ENCODE measurements at regions not wholly inside any gene's neighbourhood (a gene's known extent, or its start where the extent isn't known, plus 50 kb on each side); places are given as distances from the start of the nearest gene placed in this dataset.

GRCh38 chr20:23269954-23270353 lies 80.6 kb upstream of the NXT1 start:
- no peaks in the 10 kb centered on the region for H3K36me3 ChIP-seq (ENCODE audit: insufficient read depth)
- no peaks in the 10 kb centered on the region for H3K4me1 ChIP-seq (ENCODE audit: insufficient read depth)
- H3K4me3 ChIP-seq (ENCODE audit: low read depth, low read length) = no peak overlapping the region
- 70% methylated on average over 5 of the region's 5 CpGs for WGBS
- peak overlapping the region; percentile 11 for H3K27ac ChIP-seq (ENCODE audit: low read depth)
- DNase-seq (ENCODE audit: extremely low spot score) = no peak

- no peak for DNase-seq (ENCODE audit: extremely low spot score)
- Histone ChIP-seq H3K4me1 (ENCODE audit: insufficient read depth) (no peaks in the 10 kb centered on the region), H3K36me3 (ENCODE audit: insufficient read depth) (no peaks in the 10 kb centered on the region), H3K4me3 (ENCODE audit: low read depth, low read length) (no peak overlapping the region), H3K27ac (ENCODE audit: low read depth) (no peak overlapping the region)
- 84% methylated on average over 4 of the region's 4 CpGs for WGBS
Measured at GRCh38 chr20:23268792-23269354, 81.7 kb upstream of the NXT1 start.

DNA sequence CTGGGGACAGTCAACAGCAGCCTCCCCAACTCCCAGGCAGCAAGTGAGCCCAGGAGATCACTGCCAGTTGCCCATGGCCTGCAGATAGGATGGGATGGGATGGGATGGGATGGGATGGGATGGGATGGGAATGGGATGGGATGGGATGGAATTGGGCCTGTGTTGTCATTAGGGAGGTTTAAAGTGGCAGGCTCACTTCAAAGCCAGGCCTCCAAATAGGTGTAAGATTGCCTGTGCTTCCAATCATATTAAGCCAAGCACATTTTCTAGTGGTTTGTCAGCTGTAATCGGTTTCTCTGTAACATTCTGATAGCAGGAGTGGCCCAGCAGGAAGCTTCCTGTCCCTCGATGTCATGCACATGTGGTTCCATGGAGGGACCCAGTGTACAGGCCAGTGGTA lies 82.7 kb upstream of the NXT1 start:
- Histone ChIP-seq H3K36me3 (ENCODE audit: insufficient read depth) (no peaks in the 10 kb centered on the region), H3K4me1 (ENCODE audit: insufficient read depth) (no peaks in the 10 kb centered on the region), H3K27ac (ENCODE audit: low read depth) (no peak overlapping the region), H3K4me3 (ENCODE audit: low read depth, low read length) (no peak overlapping the region)
- WGBS = 95% methylated on average over 2 of the region's 2 CpGs
- DNase-seq (ENCODE audit: extremely low spot score) = no peak

DNA sequence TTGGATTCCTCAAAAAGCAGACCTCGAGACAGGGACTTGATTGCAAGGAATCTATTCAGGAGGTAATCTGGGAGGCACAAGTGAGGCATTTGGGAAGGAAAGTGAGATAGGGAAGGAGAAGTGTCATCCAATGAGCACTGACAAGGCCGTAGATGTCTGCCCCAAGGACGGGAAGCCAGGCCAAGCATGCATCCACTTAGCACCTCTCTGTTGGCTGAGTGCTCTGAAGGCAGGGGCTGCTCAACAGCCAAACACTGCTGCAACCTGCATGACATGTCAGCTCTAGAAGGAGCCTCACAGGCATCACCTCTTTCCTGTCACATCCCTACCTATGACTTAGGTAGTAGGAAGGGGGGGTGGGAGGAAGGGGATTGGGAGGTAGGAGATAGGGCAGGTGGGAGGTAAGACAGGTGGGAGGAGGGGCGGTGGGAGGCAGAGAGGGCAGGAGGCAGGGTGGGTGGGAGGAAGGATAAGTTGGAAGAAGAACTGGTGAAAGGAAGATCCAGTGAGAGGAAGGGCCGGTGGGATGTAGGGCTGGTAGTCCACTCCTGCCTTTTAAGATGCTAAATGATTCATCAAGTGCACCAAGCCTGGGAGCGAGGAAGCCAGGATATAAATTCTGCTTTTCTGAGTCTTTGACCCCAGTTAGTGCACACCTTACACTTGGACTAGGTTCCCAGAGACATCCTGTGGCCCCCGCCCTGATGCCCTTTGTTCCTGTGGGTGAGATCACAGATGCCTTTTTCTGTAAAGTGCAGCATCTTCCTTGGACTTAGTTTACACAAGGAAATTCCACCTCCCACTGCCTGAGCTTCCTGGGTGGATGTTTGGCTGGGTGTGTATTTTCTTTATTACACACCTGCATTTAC lies 83.8 kb upstream of the NXT1 start:
- H3K36me3 ChIP-seq (ENCODE audit: insufficient read depth) = no peaks in the 10 kb centered on the region
- H3K4me3 ChIP-seq (ENCODE audit: low read depth, low read length) = no peak overlapping the region
- DNase-seq (ENCODE audit: extremely low spot score) = no peak
- 80% methylated on average over 7 of the region's 7 CpGs for WGBS
- H3K27ac ChIP-seq (ENCODE audit: low read depth) = no peak overlapping the region
- H3K4me1 ChIP-seq (ENCODE audit: insufficient read depth) = no peaks in the 10 kb centered on the region

GRCh38 chr20:23265226-23265625 lies 85.4 kb upstream of the NXT1 start:
- no peak for DNase-seq (ENCODE audit: extremely low spot score)
- no peaks in the 10 kb centered on the region for H3K4me1 ChIP-seq (ENCODE audit: insufficient read depth)
- H3K36me3 ChIP-seq (ENCODE audit: insufficient read depth) = no peaks in the 10 kb centered on the region
- H3K27ac ChIP-seq (ENCODE audit: low read depth) = no peak overlapping the region
- H3K4me3 ChIP-seq (ENCODE audit: low read depth, low read length) = no peak overlapping the region
- whole genome bisulfite sequencing = 83% methylated on average over 8 of the region's 8 CpGs

- Histone ChIP-seq H3K4me1 (ENCODE audit: insufficient read depth) (no peaks in the 10 kb centered on the region), H3K4me3 (ENCODE audit: low read depth, low read length) (no peak overlapping the region), H3K27ac (ENCODE audit: low read depth) (no peak overlapping the region), H3K36me3 (ENCODE audit: insufficient read depth) (no peaks in the 10 kb centered on the region)
- WGBS = 93% methylated on average over 4 of the region's 4 CpGs
- no peak for DNase-seq (ENCODE audit: extremely low spot score)
Measured at GRCh38 chr20:23264545-23264944, 86.0 kb upstream of the NXT1 start.

DNA sequence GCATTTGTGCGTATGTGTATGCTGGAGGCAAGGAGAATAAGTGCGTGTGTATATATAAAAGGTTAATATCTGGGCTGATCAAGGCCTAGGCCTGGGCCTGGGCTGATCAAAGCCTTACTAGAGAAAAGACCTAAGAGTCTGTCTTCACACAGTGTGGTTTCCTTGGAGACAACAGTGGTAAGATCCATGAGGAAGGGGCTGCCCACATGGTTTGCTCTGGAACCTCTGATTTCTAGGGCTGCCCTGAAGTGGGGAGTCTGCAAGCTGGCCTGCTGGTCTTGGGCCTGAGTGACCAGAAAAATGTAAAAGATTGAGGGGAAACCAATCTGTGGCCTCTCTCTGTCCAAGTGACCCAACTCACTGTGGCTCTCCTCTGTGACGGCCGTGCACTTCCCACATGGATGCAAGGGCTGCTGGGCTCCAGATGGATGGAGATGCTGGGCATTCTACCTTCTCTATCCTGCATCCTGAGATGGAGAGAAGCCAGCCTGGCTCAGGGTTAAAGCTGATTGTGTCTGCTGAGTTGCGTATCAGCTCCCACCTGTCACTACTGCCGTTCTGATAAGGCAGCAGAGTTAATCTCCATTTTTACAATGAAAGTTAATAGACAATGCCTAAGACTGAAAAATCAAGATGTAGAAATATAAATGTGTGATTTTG lies 90.3 kb upstream of the NXT1 start:
- Histone ChIP-seq H3K4me1 (ENCODE audit: insufficient read depth) (no peaks in the 10 kb centered on the region), H3K36me3 (ENCODE audit: insufficient read depth) (no peaks in the 10 kb centered on the region), H3K27ac (ENCODE audit: low read depth) (no peak overlapping the region), H3K4me3 (ENCODE audit: low read depth, low read length) (no peak overlapping the region)
- DNase-seq (ENCODE audit: extremely low spot score) = no peak
- WGBS = 81% methylated on average over 6 of the region's 6 CpGs

DNA sequence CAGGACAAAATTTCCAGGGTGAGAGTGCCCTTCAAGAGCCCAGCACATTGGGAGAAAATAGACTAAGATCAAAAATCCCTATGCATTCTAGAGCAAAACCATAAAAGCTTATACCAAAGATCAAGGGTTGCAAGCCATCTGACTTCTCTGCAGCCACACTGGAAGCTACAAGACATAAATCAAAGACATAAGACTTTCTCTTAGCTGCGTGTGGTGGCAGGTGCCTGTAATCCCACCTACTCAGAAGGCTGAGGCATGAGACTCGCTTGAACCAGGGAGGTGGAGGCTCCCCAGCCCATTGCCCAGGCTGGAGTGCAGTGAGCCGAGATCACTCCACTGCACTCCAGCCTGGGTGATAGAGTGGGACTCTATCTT lies 91.9 kb upstream of the NXT1 start:
- no peak for DNase-seq (ENCODE audit: extremely low spot score)
- H3K27ac ChIP-seq (ENCODE audit: low read depth) = no peak overlapping the region
- no peak overlapping the region for H3K4me3 ChIP-seq (ENCODE audit: low read depth, low read length)
- WGBS = 78% methylated on average over 3 of the region's 3 CpGs
- no peaks in the 10 kb centered on the region for H3K36me3 ChIP-seq (ENCODE audit: insufficient read depth)
- H3K4me1 ChIP-seq (ENCODE audit: insufficient read depth) = no peaks in the 10 kb centered on the region

DNA sequence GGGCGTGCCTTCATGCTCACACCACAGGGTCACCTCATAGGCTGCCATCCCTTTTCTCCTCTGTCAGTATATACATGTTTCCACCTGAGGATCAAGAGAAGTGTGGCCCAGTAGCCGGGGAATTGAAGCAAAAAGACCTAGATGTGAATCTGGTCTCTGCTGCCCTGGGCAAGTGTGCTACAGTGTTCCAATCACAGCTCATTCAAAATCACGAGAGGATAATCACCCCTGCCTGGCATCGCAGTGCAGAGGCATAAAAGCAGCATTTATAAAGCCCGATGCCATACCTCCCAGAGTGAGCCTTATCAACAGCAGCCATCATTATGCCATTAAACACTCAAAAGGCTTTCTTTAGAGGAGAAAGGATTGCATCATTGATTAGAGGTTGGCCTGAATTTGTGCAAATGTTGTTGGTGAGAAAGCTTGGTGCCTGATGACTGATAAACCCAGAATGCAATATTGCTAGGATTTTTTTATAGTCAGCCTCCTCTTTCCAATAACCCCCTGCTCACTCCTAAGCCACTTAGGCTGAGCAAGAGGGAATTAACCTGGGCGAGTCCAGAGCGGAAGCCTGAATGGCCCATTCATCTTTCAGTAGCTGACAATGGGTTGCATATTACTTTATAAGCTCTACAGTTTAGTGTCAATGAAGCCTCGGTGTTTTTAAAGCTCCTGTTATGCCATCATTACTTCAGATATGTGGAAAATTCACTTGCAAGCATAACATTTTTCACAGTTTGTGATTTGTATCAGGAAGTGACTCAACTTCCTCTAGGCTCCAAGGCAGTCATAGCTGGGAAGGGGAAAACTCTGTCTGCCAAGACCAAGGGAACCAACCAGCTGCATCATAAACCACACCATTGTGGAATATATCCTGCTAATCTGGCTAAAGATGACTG lies 92.5 kb upstream of the NXT1 start:
- no peak overlapping the region for H3K27ac ChIP-seq (ENCODE audit: low read depth)
- H3K4me1 ChIP-seq (ENCODE audit: insufficient read depth) = no peaks in the 10 kb centered on the region
- peak; percentile 25 for DNase-seq (ENCODE audit: extremely low spot score)
- H3K36me3 ChIP-seq (ENCODE audit: insufficient read depth) = no peaks in the 10 kb centered on the region
- 68% methylated on average over 8 of the region's 8 CpGs for WGBS
- no peak overlapping the region for H3K4me3 ChIP-seq (ENCODE audit: low read depth, low read length)

DNA sequence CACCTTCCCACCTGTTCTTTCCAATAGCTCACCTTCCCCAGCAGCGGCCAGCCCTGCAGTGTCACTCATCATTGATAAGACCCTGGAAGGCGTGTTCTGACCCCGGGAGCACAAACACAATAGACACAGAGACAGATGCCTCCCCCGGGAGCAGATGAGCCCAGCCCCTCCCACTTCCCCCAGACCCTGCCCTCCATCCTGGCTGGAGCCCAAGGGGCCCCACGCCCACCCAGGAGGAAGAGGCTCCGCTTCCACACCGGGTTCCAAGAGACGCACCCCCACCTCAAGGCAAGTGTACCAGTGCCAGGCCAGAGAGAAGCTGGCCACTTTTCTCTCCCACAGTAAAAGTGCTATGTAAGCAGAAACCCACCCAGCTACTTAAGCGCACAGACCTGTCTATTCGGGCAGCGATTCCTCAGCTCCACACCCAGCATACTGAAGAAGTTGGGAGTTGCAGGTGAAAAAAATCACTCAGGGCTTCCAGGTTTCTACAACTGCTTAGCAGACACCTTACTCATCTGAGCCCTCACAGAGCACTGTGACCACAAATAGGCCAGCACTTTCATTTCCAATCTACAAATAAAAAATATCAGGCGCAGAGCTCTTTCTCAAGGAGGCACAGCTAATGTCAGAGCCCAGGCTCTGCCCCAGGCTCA lies 93.4 kb upstream of the NXT1 start:
- H3K4me1 ChIP-seq (ENCODE audit: insufficient read depth) = no peaks in the 10 kb centered on the region
- H3K36me3 ChIP-seq (ENCODE audit: insufficient read depth) = no peaks in the 10 kb centered on the region
- no peak overlapping the region for H3K4me3 ChIP-seq (ENCODE audit: low read depth, low read length)
- 60% methylated on average over 12 of the region's 12 CpGs for WGBS
- no peak overlapping the region for H3K27ac ChIP-seq (ENCODE audit: low read depth)
- DNase-seq (ENCODE audit: extremely low spot score) = no peak

DNA sequence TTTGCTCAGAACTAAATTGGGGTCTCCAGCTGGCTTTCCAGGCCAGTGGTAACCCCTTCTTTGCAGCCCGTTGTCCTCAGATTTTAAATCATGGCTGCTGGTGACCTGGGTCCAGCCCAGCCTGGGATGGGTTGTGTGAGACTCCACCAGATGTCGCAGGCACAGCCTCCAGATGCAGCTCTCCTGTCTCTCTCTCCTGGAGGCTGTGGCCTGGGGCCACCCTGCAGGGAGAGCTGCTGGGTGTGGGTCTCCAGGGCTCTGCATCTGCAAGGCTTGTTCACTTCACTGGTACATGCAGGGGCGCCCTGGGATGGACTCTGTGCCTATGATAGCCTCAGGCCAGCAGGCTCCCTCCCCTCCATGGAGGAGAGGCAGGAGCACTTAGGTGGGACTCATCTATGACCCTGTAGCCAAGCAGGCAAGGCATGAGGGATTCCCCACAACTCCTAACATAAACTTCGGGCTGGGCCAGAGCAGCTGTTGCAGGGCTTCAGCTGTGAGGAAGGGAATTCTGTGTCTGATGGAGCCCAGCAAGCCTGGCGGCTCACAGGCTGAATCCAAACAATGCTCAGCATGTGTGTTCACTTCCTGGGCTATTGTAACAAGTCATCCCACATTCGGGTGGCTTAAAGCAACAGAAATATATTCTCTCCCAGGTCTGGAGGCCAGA lies 94.7 kb upstream of the NXT1 start:
- DNase-seq (ENCODE audit: extremely low spot score) = no peak
- Histone ChIP-seq H3K4me3 (ENCODE audit: low read depth, low read length) (no peak overlapping the region), H3K36me3 (ENCODE audit: insufficient read depth) (no peaks in the 10 kb centered on the region), H3K4me1 (ENCODE audit: insufficient read depth) (no peaks in the 10 kb centered on the region), H3K27ac (ENCODE audit: low read depth) (no peak overlapping the region)
- WGBS = 50% methylated on average over 6 of the region's 6 CpGs

- no peak for DNase-seq (ENCODE audit: extremely low spot score)
- Histone ChIP-seq H3K36me3 (ENCODE audit: insufficient read depth) (no peaks in the 10 kb centered on the region), H3K27ac (ENCODE audit: low read depth) (no peak overlapping the region), H3K4me1 (ENCODE audit: insufficient read depth) (no peaks in the 10 kb centered on the region), H3K4me3 (ENCODE audit: low read depth, low read length) (no peak overlapping the region)
- WGBS = 84% methylated on average over 6 of the region's 6 CpGs
Measured at GRCh38 chr20:23255106-23255505, 95.5 kb upstream of the NXT1 start.

DNA sequence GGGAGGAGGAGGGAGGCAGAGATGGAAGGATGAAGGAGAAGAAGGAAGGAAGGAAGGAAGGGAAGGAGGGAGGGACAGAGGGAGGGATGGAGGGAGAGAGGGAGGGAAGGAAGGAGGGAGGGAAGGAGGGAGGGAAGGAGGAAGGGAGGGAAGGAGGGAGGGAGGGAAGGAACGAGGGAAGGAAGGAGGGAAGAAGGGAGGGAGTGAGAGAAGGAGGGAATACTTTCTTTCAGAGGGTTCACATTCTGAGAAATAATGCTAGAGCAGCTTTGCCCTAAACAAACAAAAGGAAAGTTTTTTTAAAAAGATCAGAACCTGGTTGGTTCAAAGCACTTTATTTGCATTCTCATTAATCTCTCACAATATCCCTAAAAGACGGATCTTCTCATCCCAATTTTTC lies 96.1 kb upstream of the NXT1 start:
- Histone ChIP-seq H3K4me1 (ENCODE audit: insufficient read depth) (no peaks in the 10 kb centered on the region), H3K36me3 (ENCODE audit: insufficient read depth) (no peaks in the 10 kb centered on the region), H3K27ac (ENCODE audit: low read depth) (no peak overlapping the region), H3K4me3 (ENCODE audit: low read depth, low read length) (no peak overlapping the region)
- WGBS = 52% methylated on average over 2 of the region's 2 CpGs
- DNase-seq (ENCODE audit: extremely low spot score) = no peak

All from urinary bladder (tissue), 3 donors.